Epithelial cell of proximal tubule (primary cell): ENCODE measurements at regions not wholly inside any gene's neighbourhood (a gene's known extent, or its start where the extent isn't known, plus 50 kb on each side); places are given as distances from the start of the nearest gene placed in this dataset.

ENCODE experiments used
- DNase-seq: peaks from one replicate; pipeline ENCODE4 v3.0.0-alpha.2; 2011; ENCODE audit warnings: low read depth
- H3K4me3 ChIP-seq: 2 replicates; pipeline ENCODE4 v1.5.1; 2011; ENCODE audit warnings: low read depth, mild to moderate bottlenecking, low read length
- TF ChIP-seq, protein P1 (sequence below): conservative IDR thresholded peaks from 2 replicates; pipeline ENCODE4 v1.5.1; 2012; ENCODE audit warnings: low read depth, mild to moderate bottlenecking, low read length

DNA sequence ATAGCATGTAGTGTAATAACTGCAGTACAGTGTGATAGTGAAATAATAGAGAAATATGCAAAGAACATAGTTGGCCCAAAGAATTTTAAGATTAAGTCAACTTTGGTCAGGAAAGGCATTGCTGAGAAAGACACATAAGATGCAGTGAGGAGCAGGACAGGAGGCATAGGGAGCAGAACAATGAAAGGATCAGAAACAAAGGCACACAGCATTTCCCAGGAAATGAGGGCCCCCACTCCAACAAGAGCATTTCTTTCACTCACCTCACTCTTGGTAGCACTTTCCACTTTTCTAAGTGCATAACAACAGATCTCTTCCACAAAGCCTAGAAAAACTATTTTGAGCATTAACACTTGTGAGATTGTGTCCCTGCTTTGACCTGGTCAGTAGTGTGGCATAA is 238.4 kb upstream of the FAT3 start:
- TF ChIP-seq, protein P1, sequence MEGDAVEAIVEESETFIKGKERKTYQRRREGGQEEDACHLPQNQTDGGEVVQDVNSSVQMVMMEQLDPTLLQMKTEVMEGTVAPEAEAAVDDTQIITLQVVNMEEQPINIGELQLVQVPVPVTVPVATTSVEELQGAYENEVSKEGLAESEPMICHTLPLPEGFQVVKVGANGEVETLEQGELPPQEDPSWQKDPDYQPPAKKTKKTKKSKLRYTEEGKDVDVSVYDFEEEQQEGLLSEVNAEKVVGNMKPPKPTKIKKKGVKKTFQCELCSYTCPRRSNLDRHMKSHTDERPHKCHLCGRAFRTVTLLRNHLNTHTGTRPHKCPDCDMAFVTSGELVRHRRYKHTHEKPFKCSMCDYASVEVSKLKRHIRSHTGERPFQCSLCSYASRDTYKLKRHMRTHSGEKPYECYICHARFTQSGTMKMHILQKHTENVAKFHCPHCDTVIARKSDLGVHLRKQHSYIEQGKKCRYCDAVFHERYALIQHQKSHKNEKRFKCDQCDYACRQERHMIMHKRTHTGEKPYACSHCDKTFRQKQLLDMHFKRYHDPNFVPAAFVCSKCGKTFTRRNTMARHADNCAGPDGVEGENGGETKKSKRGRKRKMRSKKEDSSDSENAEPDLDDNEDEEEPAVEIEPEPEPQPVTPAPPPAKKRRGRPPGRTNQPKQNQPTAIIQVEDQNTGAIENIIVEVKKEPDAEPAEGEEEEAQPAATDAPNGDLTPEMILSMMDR: no peak
- DNase-seq: no peak
- H3K4me3 ChIP-seq: no peak overlapping the region

DNA sequence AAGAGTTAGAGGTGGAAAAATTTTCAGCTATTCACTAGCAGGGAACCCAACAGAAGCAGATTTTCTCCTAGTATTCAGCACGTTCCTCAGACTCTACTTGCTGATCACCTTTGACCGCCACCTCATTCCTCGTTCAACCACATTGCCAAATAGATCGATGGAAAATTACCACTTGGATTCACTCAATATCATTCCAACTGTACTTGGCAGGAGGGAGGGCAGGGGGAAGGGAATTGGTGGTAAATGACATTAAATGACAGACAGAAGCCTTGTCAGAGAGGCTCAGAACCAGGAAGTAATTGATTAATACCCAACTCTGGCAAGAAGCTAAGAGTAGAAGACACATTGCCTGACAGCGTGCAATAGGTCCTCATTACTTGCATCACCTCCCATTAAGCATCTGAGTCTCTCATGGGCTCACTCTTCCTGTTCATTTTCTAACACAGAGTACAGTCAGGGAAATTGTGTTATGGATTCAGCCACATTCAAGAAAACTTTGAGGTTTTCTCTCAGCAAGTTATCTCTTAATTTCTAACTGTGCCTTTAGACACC is 240.5 kb upstream of the FAT3 start:
- TF ChIP-seq, protein P1: no peak
- H3K4me3 ChIP-seq: no peak overlapping the region
- DNase-seq: no peak

DNA sequence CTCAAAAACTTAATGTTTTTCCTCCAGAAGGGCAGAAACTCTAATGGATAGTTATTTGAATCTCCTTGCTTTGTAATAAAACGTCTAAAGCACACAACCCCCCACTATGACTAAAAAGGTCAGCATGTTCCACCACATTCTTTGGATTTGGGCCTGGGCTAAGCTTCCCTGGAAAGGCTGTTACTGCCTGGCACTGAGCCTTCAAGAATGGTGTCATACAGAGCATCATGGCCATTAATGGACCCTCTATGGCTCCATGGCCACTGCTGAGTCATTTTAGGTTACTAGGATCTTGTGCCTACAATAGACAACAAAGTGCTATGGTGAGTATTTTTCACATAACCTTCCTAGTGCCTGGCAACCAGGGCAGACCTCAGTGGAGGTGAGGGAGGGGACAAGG is 242.6 kb upstream of the FAT3 start:
- no peak overlapping the region for H3K4me3 ChIP-seq
- DNase-seq: peak; percentile 98
- TF ChIP-seq, protein P1: no peak

DNA sequence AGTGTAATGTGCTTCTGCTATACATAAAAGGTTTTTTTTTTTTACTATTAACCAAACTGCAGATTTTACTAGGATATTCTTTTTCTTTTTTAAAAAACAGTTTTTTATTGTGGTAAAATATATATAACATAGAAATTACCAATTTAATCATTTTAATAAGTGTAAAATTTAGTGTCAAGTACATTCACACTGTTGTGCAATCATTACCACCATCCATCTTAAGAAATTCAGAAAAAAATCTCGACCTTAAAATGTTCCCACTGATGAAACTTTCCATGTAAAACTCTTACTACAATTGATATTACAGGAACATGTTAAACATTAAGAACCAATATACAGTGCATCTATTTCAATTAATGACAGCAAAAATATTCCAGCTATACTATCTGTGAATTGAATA is 244.8 kb upstream of the FAT3 start:
- DNase-seq: no peak
- TF ChIP-seq, protein P1: no peak
- H3K4me3 ChIP-seq: no peak overlapping the region

DNA sequence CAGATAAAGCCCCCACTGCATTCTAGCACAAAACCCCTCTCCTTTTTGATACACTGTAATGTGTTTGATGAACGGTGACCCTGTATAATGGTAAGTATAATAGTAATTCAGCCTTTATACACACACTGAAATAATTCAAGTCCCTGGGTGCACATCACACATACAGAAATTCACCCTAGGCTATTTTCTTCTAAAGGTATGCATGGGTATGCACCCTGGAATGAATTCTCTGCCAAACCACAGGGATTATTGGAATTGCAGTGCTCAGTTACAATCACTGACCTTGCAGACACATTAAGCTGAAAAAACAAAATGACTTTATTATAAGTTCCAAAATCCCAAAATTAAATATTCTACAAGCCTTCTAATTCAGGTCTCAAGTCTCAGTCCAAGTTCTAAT is 245.9 kb upstream of the FAT3 start:
- H3K4me3 ChIP-seq: no peak overlapping the region
- TF ChIP-seq, protein P1: no peak
- DNase-seq: peak; percentile 52

DNA sequence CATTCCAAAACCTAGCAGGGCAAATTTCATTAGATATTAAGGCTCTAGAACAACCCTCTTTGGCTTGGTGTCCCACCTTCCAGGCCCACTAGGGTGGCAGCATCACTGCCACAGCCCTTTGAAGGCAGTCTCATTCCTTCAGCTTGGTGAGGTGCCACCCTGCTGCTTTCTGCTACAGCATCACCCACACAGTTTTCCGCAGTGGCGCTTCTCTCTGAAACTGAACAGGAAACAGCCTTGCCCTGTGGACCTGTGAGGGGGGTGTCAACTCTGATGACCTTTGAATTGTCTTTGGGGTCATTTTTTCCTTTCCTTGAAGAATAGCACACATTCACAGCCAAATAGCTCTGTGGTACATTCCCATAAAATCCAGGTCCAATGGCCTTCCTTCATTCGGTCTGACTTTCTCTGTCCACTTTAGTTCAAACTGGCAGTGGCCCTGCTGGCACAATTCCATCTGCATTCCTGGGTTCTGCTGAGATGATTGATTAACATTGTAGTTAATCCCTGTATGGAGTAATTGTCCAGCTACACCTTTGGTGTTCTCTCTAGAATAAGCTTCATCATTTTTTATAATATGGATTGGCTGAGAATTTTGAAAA is 251.9 kb upstream of the FAT3 start:
- H3K4me3 ChIP-seq: no peak overlapping the region
- peak; percentile 66 for DNase-seq
- TF ChIP-seq, protein P1: no peak

DNA sequence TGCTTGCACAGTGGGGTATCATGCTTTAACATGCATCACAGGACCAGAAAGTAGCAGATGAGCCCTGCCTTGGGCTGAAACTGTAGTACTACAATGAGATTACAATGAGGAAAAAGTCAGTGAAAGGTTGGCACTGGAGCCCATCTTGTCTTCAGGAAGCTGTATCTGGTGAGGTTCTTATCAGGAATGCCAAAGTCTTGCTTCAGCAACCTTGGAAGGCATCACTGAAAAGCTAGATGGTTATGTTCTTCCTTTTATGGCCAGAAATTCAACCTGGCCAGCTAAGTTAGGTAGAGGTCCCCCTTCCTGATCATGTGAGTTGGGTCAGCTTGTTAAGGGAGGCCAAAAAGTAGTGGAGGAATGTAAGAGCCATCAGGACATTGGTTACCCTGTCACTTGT is 254.0 kb upstream of the FAT3 start:
- no peak for DNase-seq
- H3K4me3 ChIP-seq: no peak overlapping the region
- TF ChIP-seq, protein P1: no peak
